T-helper 17 cell (primary cell): ENCODE measurements at regions not wholly inside any gene's neighbourhood (a gene's known extent, or its start where the extent isn't known, plus 50 kb on each side); places are given as distances from the start of the nearest gene placed in this dataset.

Experiments used
- ATAC-seq: fragments of 150-1000 bp; cut with Tn5 transposase; 2 replicates; pipeline ENCODE4 v1.10.0; 2021; ENCODE audit warnings: mild to moderate bottlenecking, moderate library complexity
- DNase-seq, 3 donors: peaks; one replicate each; pipeline versions ENCODE4 v3.0.0 to v3.0.0-alpha.2; 2020 to 2021
- H3K9me3 ChIP-seq: one replicate; pipeline ENCODE4 v1.7.0; 2013; ENCODE audit warnings: low read length, mild to moderate bottlenecking; ENCODE audit not compliant: control insufficient read depth, poor library complexity, severe bottlenecking
- H3K27ac Mint-ChIP-seq: one replicate; pipeline ENCODE4 v1.8.0; 2022; ENCODE audit warnings: mild to moderate bottlenecking, moderate library complexity, mixed read lengths
- H3K27me3 Mint-ChIP-seq: one replicate; pipeline ENCODE4 v1.8.0; 2022; ENCODE audit warnings: mixed read lengths
- H3K36me3 Mint-ChIP-seq: one replicate; pipeline ENCODE4 v1.8.0; 2022; ENCODE audit warnings: low read depth, mixed read lengths
- H3K4me1 Mint-ChIP-seq: one replicate; pipeline ENCODE4 v1.8.0; 2022; ENCODE audit warnings: mild to moderate bottlenecking, mixed read lengths
- H3K4me3 Mint-ChIP-seq: one replicate; pipeline ENCODE4 v1.8.0; 2022; ENCODE audit warnings: mild to moderate bottlenecking, moderate library complexity, mixed read lengths

GRCh38 chr1:82515650-82516049 lies 714.9 kb downstream of the ADGRL2 start:
- DNase-seq: no peak
- Mint-ChIP-seq H3K27ac (no peak overlapping the region), H3K27me3 (no peaks in the 10 kb centered on the region), H3K4me3 (no peak overlapping the region), H3K4me1 (no peaks in the 10 kb centered on the region), H3K36me3 (no peaks in the 10 kb centered on the region)
- no peaks in the 10 kb centered on the region for H3K9me3 ChIP-seq
- ATAC-seq: no peak

GRCh38 chr1:82511441-82511840 lies 710.7 kb downstream of the ADGRL2 start:
- peaks cover 3% of the 10 kb centered on the region for H3K9me3 ChIP-seq
- no peak for ATAC-seq
- DNase-seq: no peak
- no peaks in the 10 kb centered on the region for H3K27me3 Mint-ChIP-seq
- H3K4me1 Mint-ChIP-seq: no peaks in the 10 kb centered on the region
- no peaks in the 10 kb centered on the region for H3K36me3 Mint-ChIP-seq
- H3K4me3 Mint-ChIP-seq: no peak overlapping the region
- no peak overlapping the region for H3K27ac Mint-ChIP-seq

- Mint-ChIP-seq H3K27ac (no peak overlapping the region), H3K4me3 (no peak overlapping the region), H3K4me1 (no peaks in the 10 kb centered on the region), H3K36me3 (no peaks in the 10 kb centered on the region), H3K27me3 (no peaks in the 10 kb centered on the region)
- ATAC-seq (no peak), DNase-seq (no peak)
- peaks cover 3% of the 10 kb centered on the region for H3K9me3 ChIP-seq
Measured at GRCh38 chr1:82510431-82510830, 709.7 kb downstream of the ADGRL2 start.

DNA sequence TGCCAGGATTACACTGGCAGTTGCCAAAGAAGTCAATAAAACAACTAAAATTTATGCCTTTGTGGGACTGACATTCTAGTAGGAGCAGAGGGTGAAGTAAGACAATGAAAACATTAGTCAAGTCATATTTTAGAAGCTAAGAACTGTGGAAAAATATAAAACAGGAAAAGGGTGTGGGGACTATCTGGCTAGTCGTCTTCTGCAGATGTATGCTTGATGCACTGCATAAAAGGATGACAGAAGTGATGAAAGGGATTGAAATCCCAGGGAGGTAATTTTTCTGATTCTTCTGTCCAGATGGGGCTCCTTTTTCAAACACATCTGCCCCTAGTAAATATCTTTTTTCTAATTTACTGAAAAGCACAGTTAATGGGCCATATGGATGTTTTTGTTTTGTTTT lies 706.3 kb downstream of the ADGRL2 start:
- Mint-ChIP-seq H3K4me1 (no peaks in the 10 kb centered on the region), H3K36me3 (no peaks in the 10 kb centered on the region), H3K27me3 (no peaks in the 10 kb centered on the region), H3K4me3 (no peak overlapping the region), H3K27ac (no peak overlapping the region)
- peaks cover 3% of the 10 kb centered on the region for H3K9me3 ChIP-seq
- no peak for ATAC-seq
- no peak for DNase-seq

GRCh38 chr1:82503822-82504221 lies 703.1 kb downstream of the ADGRL2 start:
- peaks cover 3% of the 10 kb centered on the region for H3K9me3 ChIP-seq
- ATAC-seq: no peak
- no peaks in the 10 kb centered on the region for H3K27me3 Mint-ChIP-seq
- no peak for DNase-seq
- H3K4me3 Mint-ChIP-seq: no peak overlapping the region
- H3K4me1 Mint-ChIP-seq: no peaks in the 10 kb centered on the region
- no peaks in the 10 kb centered on the region for H3K36me3 Mint-ChIP-seq
- H3K27ac Mint-ChIP-seq: no peak overlapping the region

GRCh38 chr1:82499022-82499421 lies 698.3 kb downstream of the ADGRL2 start:
- Mint-ChIP-seq H3K27ac (no peak overlapping the region), H3K4me1 (no peaks in the 10 kb centered on the region), H3K27me3 (no peaks in the 10 kb centered on the region), H3K36me3 (no peaks in the 10 kb centered on the region), H3K4me3 (no peak overlapping the region)
- ATAC-seq: no peak
- no peaks in the 10 kb centered on the region for H3K9me3 ChIP-seq
- no peak for DNase-seq

GRCh38 chr1:82494117-82494516 lies 693.4 kb downstream of the ADGRL2 start:
- H3K4me3 Mint-ChIP-seq: no peak overlapping the region
- no peaks in the 10 kb centered on the region for H3K27me3 Mint-ChIP-seq
- no peak for ATAC-seq

DNA sequence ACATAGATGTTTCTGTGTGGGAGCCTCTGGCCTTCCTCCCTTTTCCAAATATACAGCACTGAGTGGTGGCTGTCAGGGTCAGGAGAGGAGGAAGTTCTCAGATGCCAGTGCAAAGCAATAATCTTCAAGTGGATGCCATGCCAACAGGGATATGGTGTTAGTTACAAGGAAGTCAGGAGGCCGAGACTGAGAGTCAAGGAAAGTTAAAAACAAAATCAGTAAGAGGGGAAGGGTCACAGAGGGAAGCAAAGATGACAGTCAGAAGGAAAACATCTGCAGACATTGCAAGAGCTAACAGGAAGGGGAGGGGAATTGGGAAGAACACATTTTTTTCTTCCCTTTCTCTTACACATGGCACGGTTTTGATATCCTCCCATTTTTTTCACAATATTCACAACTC lies 691.4 kb downstream of the ADGRL2 start:
- Mint-ChIP-seq H3K27me3 (no peaks in the 10 kb centered on the region), H3K4me3 (no peak overlapping the region), H3K36me3 (no peaks in the 10 kb centered on the region), H3K27ac (no peak overlapping the region), H3K4me1 (no peaks in the 10 kb centered on the region)
- DNase-seq (no peak), ATAC-seq (no peak)
- H3K9me3 ChIP-seq: no peaks in the 10 kb centered on the region

More at GRCh38 chr1:82494117-82494516, 693.4 kb downstream of the ADGRL2 start:
- no peaks in the 10 kb centered on the region for H3K36me3 Mint-ChIP-seq
- no peaks in the 10 kb centered on the region for H3K4me1 Mint-ChIP-seq
- no peaks in the 10 kb centered on the region for H3K9me3 ChIP-seq
- no peak overlapping the region for H3K27ac Mint-ChIP-seq
- DNase-seq: no peak

DNA sequence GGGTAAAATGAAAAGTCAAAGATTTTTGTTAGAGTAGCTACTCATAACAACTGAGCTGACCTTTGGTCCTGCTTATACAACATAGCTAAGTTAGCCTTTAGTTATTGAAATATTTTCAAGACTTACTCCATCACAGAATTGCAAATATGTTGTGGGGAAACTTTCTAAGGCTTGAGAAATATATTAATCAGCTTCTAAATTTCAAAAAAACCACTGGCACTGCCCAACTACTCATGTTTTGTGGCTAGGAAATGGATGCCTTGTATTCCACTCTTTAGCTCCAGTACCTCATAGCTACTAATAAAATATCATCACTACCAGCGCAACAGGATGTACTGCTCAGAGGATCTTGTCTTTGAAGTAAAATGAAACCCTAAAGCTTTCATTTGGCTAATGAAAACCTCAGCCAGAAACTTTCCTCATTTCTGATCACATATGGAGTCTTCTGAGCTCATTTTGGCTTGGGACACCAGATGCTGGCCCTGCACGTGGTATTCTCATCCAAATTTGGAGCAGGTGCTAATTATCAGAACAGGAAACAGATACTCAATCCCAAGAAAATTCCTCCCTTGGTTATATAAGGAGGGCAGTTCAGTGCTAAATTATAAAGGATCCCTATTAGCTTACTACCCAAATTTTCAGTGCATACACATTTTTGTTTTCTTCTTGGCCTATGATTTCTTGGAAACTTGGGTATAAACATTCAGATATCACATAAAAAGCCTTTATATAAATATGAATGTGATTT lies 690.7 kb downstream of the ADGRL2 start:
- Mint-ChIP-seq H3K4me1 (no peaks in the 10 kb centered on the region), H3K27me3 (no peaks in the 10 kb centered on the region), H3K36me3 (no peaks in the 10 kb centered on the region), H3K4me3 (no peak overlapping the region), H3K27ac (no peak overlapping the region)
- DNase-seq: no peak
- no peaks in the 10 kb centered on the region for H3K9me3 ChIP-seq
- no peak for ATAC-seq

- no peak overlapping the region for H3K4me3 Mint-ChIP-seq
- H3K27me3 Mint-ChIP-seq: no peaks in the 10 kb centered on the region
- H3K9me3 ChIP-seq: no peaks in the 10 kb centered on the region
- DNase-seq: no peak
- no peak for ATAC-seq
- no peak overlapping the region for H3K27ac Mint-ChIP-seq
- no peaks in the 10 kb centered on the region for H3K36me3 Mint-ChIP-seq
- H3K4me1 Mint-ChIP-seq: no peaks in the 10 kb centered on the region
Measured at GRCh38 chr1:82487778-82488177, 687.0 kb downstream of the ADGRL2 start.

- H3K9me3 ChIP-seq: no peaks in the 10 kb centered on the region
- no peak for ATAC-seq
- Mint-ChIP-seq H3K27ac (no peak overlapping the region), H3K4me1 (no peaks in the 10 kb centered on the region), H3K27me3 (no peaks in the 10 kb centered on the region), H3K36me3 (no peaks in the 10 kb centered on the region), H3K4me3 (no peak overlapping the region)
- no peak for DNase-seq
Measured at GRCh38 chr1:82486969-82487368, 686.2 kb downstream of the ADGRL2 start.

GRCh38 chr1:82486468-82486867 lies 685.7 kb downstream of the ADGRL2 start:
- Mint-ChIP-seq H3K36me3 (no peaks in the 10 kb centered on the region), H3K27me3 (no peaks in the 10 kb centered on the region), H3K27ac (no peak overlapping the region), H3K4me1 (no peaks in the 10 kb centered on the region), H3K4me3 (no peak overlapping the region)
- DNase-seq (no peak), ATAC-seq (no peak)
- H3K9me3 ChIP-seq: no peaks in the 10 kb centered on the region

- no peaks in the 10 kb centered on the region for H3K36me3 Mint-ChIP-seq
- H3K9me3 ChIP-seq: no peaks in the 10 kb centered on the region
- H3K4me1 Mint-ChIP-seq: no peaks in the 10 kb centered on the region
- H3K4me3 Mint-ChIP-seq: no peak overlapping the region
- H3K27ac Mint-ChIP-seq: no peak overlapping the region
- no peak for DNase-seq
- no peak for ATAC-seq
- no peaks in the 10 kb centered on the region for H3K27me3 Mint-ChIP-seq
Measured at GRCh38 chr1:82485591-82486369, 685.0 kb downstream of the ADGRL2 start.

DNA sequence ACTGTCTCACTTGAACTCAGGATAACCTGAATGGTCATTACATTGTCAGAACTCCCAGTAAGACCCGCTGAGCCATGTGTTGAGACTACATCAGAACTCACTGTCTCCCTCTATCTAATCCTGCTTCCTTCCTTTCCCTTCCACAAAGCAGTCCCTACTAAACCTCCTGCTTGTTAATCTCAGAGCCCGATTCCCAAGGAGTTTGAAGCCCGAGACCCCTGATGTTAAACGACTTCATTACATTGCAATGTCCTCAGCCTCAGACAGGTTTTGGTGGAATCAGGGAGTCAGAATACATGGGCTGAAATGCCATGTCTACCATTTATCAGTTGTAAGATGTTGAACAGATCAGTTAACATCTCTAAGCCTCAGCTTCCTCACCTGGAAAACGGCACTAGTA lies 682.4 kb downstream of the ADGRL2 start:
- Mint-ChIP-seq H3K27me3 (no peaks in the 10 kb centered on the region), H3K4me3 (no peak overlapping the region), H3K4me1 (no peaks in the 10 kb centered on the region), H3K27ac (no peak overlapping the region), H3K36me3 (no peaks in the 10 kb centered on the region)
- H3K9me3 ChIP-seq: no peaks in the 10 kb centered on the region
- ATAC-seq: no peak
- DNase-seq: no peak
